GM12891 (cell line): ENCODE measurements at regions not wholly inside any gene's neighbourhood (a gene's known extent, or its start where the extent isn't known, plus 50 kb on each side); places are given as distances from the start of the nearest gene placed in this dataset.

Experiments used
- PAX5 ChIP-seq: IDR thresholded peaks from 2 replicates; pipeline ENCODE4 v1.6.1; 2011; ENCODE audit warnings: low read length, moderate library complexity, mild to moderate bottlenecking; ENCODE audit not compliant: insufficient read depth, severe bottlenecking
- POLR2A ChIP-seq: IDR thresholded peaks from 2 replicates; pipeline ENCODE4 v1.6.1; 2011; ENCODE audit warnings: low read depth, low read length, control low read depth
- POLR2AphosphoS5 ChIP-seq: IDR thresholded peaks from 2 replicates; pipeline ENCODE4 v1.6.1; 2011; ENCODE audit warnings: low read depth, low read length, control low read depth
- POU2F2 ChIP-seq: IDR thresholded peaks from 2 replicates; pipeline ENCODE4 v1.6.1; 2011; ENCODE audit warnings: low read depth, mild to moderate bottlenecking, control low read depth, low read length, moderate library complexity
- TAF1 ChIP-seq: IDR thresholded peaks from 2 replicates; pipeline ENCODE4 v1.6.1; 2011; ENCODE audit warnings: low read depth, low read length, control low read depth

GRCh38 chr4:38562751-38563198 is 101.2 kb upstream of the KLF3 start:
- no peak for TF ChIP-seq POLR2A
- TF ChIP-seq POLR2AphosphoS5, result no peak
- TF ChIP-seq TAF1, result no peak
- no peak for TF ChIP-seq PAX5
- TF ChIP-seq POU2F2, result no peak
